ENCODE measurements at regions not wholly inside any gene's neighbourhood (a gene's known extent, or its start where the extent isn't known, plus 50 kb on each side); places are given as distances from the start of the nearest gene placed in this dataset.

GRCh38 chr20:57970116-57970515, 258.3 kb downstream of the ANKRD60 start:
- Histone ChIP-seq H3K27ac (peak overlapping the region in 3 of 21 experiments; percentile 16 to 67 (median 43)), H3K4me3 (no peak overlapping the region)

GRCh38 chr20:57968120-57968519, 258.3 kb upstream of the PMEPA1 start:
- H3K4me3 ChIP-seq = no peak overlapping the region
- H3K27ac ChIP-seq = no peak overlapping the region

- Histone ChIP-seq H3K27ac (no peak overlapping the region), H3K4me3 (no peak overlapping the region)
Observed at GRCh38 chr20:57967364-57967763, 257.5 kb upstream of the PMEPA1 start.

- H3K4me3 ChIP-seq = no peak overlapping the region
- no peak overlapping the region for H3K27ac ChIP-seq
Observed at GRCh38 chr20:57966620-57967019, 256.8 kb upstream of the PMEPA1 start.

GRCh38 chr20:57965441-57965840, 255.6 kb upstream of the PMEPA1 start:
- peak overlapping the region in 6 of 21 experiments; percentile 18 to 84 (median 64) for H3K27ac ChIP-seq
- H3K4me3 ChIP-seq = no peak overlapping the region

GRCh38 chr20:57964011-57964862, 254.4 kb upstream of the PMEPA1 start:
- Histone ChIP-seq H3K4me3 (no peak overlapping the region), H3K27ac (peak overlapping the region in 20 of 21 experiments; percentile 1 to 84 (median 54))

- H3K27ac ChIP-seq = no peak overlapping the region
- no peak overlapping the region for H3K4me3 ChIP-seq
Observed at GRCh38 chr20:57960803-57961575, 251.2 kb upstream of the PMEPA1 start.

- peak overlapping the region in 4 of 21 experiments; percentile 1 to 85 (median 34) for H3K27ac ChIP-seq
- H3K4me3 ChIP-seq = no peak overlapping the region
Observed at GRCh38 chr20:57959589-57959988, 249.8 kb upstream of the PMEPA1 start.

- Histone ChIP-seq H3K4me3 (no peak overlapping the region), H3K27ac (peak overlapping the region in 5 of 21 experiments; percentile 24 to 85 (median 28))
Observed at GRCh38 chr20:57959018-57959417, 249.2 kb upstream of the PMEPA1 start.

GRCh38 chr20:57958050-57958420, 248.2 kb upstream of the PMEPA1 start:
- Histone ChIP-seq H3K27ac (peak overlapping the region in 3 of 21 experiments; percentile 24 to 85 (median 69)), H3K4me3 (no peak overlapping the region)

- Histone ChIP-seq H3K27ac (peak overlapping the region in 5 of 21 experiments; percentile 24 to 85 (median 61)), H3K4me3 (no peak overlapping the region)
Observed at GRCh38 chr20:57957411-57958049, 247.7 kb upstream of the PMEPA1 start.

GRCh38 chr20:57953638-57954037, 243.8 kb upstream of the PMEPA1 start:
- Histone ChIP-seq H3K27ac (peak overlapping the region in 2 of 21 experiments; percentile 4 to 16), H3K4me3 (no peak overlapping the region)

GRCh38 chr20:57952136-57952535, 242.3 kb upstream of the PMEPA1 start:
- Histone ChIP-seq H3K4me3 (no peak overlapping the region), H3K27ac (no peak overlapping the region)

- no peak overlapping the region for H3K27ac ChIP-seq
Observed at GRCh38 chr20:57951549-57951948, 241.7 kb upstream of the PMEPA1 start.

GRCh38 chr20:57950764-57951485, 241.1 kb upstream of the PMEPA1 start:
- H3K27ac ChIP-seq = no peak overlapping the region

More at GRCh38 chr20:57951549-57951948, 241.7 kb upstream of the PMEPA1 start:
- H3K4me3 ChIP-seq = no peak overlapping the region

GRCh38 chr20:57948180-57948955, 238.6 kb upstream of the PMEPA1 start:
- no peak overlapping the region for H3K4me3 ChIP-seq

More at GRCh38 chr20:57950764-57951485, 241.1 kb upstream of the PMEPA1 start:
- H3K4me3 ChIP-seq = no peak overlapping the region

GRCh38 chr20:57947421-57948179, 237.8 kb upstream of the PMEPA1 start:
- H3K27ac ChIP-seq = peak overlapping the region in 12 of 21 experiments; percentile 8 to 78 (median 57)
- H3K4me3 ChIP-seq = no peak overlapping the region

More at GRCh38 chr20:57948180-57948955, 238.6 kb upstream of the PMEPA1 start:
- peak overlapping the region in 8 of 21 experiments; percentile 3 to 76 (median 54) for H3K27ac ChIP-seq
